GM11168 (cell line): ENCODE measurements at regions not wholly inside any gene's neighbourhood (a gene's known extent, or its start where the extent isn't known, plus 50 kb on each side); places are given as distances from the start of the nearest gene placed in this dataset.

Experiments used
- in situ Hi-C: fragments of 300-500 bp; cut with MboI; formaldehyde crosslinking; loops from one replicate; pipeline ENCODE4 v1.12.0; 2022; ENCODE audit warnings: low sequenced_read_pairs; ENCODE audit not compliant: unreplicated experiment

GRCh38 chr17:55635253-55635914 is 87.3 kb downstream of the TMEM100 start:
- in situ Hi-C loops, result no loop called here

DNA sequence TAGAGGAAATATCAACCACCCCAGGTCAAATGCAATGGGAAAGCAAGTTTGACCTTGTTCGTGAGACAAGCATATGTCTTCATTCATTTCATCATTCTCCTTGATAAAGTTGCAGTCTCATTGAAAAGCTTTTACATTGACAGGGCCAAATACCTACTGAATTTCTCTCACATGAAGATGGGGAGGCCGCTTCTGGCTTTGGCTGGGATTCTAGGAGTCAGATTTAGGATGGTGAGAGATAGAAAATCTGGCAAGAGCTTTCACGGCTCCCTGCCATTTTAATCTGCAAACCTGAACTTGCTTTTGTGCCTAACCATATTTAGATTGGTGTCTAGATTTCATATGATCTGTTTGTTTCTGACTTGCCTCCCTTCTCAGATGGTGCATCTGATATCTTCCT is 88.0 kb downstream of the TMEM100 start:
- in situ Hi-C loops, result no loop called here

DNA sequence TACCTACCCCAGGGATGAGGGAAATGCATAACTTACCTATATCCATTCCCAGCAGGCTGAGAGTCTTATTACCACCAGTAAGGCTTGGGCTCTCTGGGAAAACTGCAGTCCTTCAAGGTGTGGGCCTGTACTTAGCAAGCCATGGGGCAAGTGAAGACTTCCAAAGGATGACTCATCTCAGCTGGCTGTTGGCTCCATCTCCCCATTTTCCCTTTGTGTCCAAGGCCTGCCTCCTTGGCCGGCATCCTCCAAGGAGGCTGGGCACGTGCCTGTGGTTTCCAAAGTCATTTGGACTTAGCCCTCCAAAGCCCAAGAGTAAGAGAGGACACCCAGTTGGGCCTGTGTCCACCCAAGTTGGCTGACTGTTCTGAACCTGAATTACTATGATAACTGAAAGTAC is 89.8 kb downstream of the TMEM100 start:
- in situ Hi-C loops, result no loop called here

GRCh38 chr17:55632236-55632635 is 90.4 kb downstream of the TMEM100 start:
- in situ Hi-C loops, result no loop called here

DNA sequence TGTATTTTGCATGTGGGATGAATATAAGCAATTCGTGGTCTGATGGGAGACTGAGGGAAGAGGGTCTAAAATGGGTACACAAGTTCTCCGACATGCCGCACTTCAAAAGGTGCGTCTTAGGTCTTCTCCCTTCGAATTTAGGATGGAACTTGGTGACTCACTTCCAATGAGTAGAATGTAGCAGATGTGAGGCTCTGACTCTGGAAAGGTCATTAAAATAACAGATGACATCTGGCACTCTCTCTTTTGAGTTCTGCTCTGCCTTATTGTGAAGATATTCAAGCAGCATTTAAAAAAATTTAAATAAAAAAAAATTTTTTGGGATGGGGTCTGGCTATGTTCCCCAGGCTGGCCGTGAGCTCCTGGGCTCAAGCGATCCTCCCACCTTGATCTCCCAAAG is 92.7 kb downstream of the TMEM100 start:
- in situ Hi-C loops, result no loop called here

- in situ Hi-C loops, result no loop called here
Observed at GRCh38 chr17:55625521-55625920, 97.1 kb downstream of the TMEM100 start.

- in situ Hi-C loops, result no loop called here
Observed at GRCh38 chr17:55624772-55625433, 97.8 kb downstream of the TMEM100 start.

DNA sequence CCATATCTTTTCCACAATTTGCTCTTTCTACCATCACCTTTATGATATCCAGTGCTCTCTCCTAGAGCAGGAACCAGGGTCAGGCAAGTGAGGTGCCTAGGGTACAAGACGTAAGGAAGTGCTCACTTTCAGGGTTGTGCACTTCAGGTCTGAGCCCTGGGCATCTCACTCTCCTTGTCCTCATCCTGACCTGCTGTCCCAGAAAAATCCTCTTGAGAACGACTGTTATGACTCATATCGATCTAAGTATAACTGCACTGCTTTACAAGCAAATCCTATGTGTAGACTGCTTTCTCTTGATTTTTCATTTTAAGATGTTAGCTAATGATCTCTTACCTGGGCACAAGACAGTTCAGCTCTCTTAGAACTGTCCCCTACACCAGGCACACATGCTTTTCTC is 100.1 kb downstream of the TMEM100 start:
- in situ Hi-C loops, result no loop called here

GRCh38 chr17:55620945-55621344 is 101.7 kb downstream of the TMEM100 start:
- in situ Hi-C loops, result no loop called here

- in situ Hi-C loops, result no loop called here
Observed at GRCh38 chr17:55620023-55620422, 102.6 kb downstream of the TMEM100 start.

DNA sequence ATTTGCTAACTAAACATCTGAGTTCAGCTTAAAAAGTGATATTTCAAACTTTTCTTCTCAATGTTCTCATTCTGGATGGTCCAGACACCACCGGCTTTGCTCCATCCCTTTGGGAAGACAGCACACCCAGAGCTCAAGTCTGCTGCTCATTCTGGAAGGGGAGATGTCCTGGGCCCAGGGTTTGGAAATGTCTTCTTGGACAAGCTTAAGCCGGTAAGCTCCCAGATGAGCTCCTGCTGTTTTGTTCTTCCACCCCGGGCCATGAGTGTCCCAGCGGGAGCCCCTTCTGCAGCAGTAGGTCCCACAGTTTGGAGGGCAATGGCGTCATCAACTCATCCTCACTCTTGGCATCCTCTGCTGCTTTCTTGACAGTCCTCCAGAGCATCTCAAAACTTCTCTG is 105.2 kb downstream of the TMEM100 start:
- in situ Hi-C loops, result no loop called here

GRCh38 chr17:55614061-55614460 is 102.8 kb upstream of the SMIM36 start:
- in situ Hi-C loops, result no loop called here

DNA sequence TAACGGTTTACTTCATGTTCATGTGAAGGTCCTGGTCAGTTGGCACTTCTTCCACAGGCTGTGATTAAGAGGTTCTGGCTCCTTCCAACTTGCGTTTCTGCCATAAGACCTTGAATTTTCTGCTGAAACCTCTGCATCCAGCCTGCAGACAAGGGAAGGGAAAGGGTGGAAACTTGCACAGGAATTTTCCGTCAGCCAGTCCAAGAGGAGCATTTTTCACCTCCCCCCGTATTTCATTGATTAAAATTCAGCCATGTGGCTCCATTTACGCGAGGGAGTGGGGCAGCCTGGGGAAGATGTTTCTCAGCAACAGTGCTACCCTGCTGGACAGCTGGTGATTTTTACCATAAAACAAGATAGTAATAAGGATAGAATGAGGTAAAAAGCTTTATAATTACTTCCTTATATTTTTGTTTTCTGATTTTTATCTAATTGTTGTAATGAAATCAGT is 101.5 kb upstream of the SMIM36 start:
- in situ Hi-C loops, result no loop called here

GRCh38 chr17:55607731-55608341 is 96.6 kb upstream of the SMIM36 start:
- in situ Hi-C loops, result no loop called here

DNA sequence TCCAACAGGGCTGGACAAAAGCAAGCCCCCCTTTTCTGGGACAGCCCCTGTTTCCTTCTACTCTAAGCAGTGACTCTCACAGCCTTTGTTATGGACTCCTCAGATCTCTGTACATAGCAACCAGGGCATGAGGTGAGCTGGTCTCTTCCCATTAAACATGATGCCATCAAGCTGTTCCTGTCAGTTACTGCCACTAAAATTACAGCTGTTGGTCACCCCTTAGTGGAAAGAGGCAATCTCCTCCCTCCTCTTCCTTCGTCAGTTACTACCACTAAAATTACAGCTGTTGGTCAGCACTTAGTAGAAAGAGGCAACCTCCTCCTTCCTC is 95.2 kb upstream of the SMIM36 start:
- in situ Hi-C loops, result no loop called here

DNA sequence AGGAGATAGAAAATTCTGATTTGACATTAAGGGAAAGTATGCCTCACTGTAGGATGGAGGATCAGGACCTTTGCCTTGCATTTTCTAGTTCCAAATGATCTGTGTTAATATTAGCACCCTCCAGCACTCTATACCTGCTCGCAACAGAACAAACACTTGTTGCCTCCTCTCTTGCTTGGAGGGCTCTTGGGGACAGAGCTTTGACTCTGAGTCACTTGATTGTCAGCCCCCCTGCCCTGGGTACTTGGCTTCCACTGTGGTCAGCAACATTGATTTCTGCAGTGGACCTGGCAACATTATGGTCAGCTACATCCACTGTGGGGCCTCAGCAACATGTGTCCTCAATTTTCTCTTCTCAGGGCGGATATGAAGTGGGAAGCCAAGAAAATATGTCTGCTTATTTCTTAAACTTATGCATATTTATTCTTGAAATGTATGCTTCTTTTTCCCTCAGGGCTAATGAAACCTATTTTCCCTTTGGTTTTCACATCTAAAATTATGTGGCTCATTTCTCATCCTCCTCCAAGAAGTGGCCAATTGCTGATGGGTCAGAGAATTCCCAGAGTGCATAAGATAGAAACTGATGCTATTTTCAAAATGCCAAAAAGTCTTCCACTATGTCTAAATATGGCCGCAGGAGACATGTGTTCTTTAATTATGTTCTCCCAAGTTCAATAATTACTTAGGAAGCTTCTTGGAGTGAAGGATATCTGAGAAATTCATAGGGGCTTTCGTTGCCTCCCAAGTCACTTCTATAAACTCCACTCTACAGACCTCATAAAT is 94.6 kb upstream of the SMIM36 start:
- in situ Hi-C loops, result no loop called here

GRCh38 chr17:55601874-55602364 is 90.7 kb upstream of the SMIM36 start:
- in situ Hi-C loops, result loop anchor here (5.0 kb wide), 1 partner anchor 75 kb away; no protein-coding TSS in a partner anchor

DNA sequence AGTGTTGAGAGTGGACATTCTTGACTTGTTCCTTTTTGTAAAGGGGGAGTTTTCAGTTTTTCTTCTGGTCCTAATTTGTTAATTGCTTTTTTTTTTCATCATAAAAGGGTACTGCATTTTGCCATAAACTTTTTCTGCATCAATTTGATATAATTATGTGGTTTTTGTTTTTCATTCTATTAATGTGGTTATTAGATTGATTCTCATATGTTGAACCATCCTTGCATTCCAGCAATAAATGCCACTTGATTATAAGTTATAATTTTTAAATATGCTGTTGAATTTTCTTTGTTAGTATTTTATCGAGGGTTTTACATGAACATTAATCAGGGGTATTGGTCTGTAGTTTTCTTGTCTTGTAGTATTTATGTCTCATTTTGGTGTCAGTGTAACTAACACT is 87.2 kb upstream of the SMIM36 start:
- in situ Hi-C loops, result no loop called here

GRCh38 chr17:55588446-55589242 is 77.4 kb upstream of the SMIM36 start:
- in situ Hi-C loops, result no loop called here

DNA sequence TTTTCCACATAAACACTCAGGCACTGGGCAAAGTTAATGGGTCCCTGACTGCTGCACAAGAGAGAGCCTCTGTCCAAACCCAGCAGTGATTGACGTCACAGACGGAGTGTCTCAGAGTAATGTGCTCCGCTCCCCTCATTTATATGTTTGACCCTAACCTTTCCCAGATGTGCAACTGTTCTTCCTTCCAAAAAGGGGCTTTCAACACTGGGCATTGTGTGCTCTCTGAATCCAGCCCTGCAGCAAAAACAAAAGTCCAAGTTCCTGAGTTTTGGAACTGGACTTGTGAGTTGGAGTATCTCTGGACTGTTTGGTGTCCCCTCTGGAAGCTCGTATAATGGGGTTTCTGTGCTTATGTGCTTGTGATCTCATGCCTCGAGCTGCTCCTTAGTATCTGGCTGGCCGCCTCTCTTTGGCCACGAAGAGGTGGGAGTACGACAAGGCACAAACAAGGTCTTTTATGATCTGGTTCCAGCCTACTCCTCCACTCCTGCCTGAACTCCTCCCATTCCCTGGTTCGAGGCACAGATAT is 76.4 kb upstream of the SMIM36 start:
- in situ Hi-C loops, result no loop called here
